Ovary (tissue), 3 donors: ENCODE measurements at regions not wholly inside any gene's neighbourhood (a gene's known extent, or its start where the extent isn't known, plus 50 kb on each side); places are given as distances from the start of the nearest gene placed in this dataset.

Experiments
- EP300 ChIP-seq: sonication (generic); formaldehyde crosslinking; IDR thresholded peaks from one replicate; pipeline ENCODE4 v1.6.1; 2017; ENCODE audit warnings: antibody characterized with exemption
- POLR2A ChIP-seq: fragments of 450-650 bp; IDR thresholded peaks from one replicate; pipeline ENCODE4 v1.6.1; 2017; ENCODE audit warnings: antibody characterized with exemption, mild to moderate bottlenecking, moderate library complexity
- TF ChIP-seq, protein P1 (sequence below), 3 donors: fragments of 450-650 bp in 2 of 3; fragments of 200-600 bp in 1 of 3; IDR thresholded peaks; one replicate each; pipeline versions ENCODE4 v1.5.1 to v1.8.0; 2016 to 2022; ENCODE audit warnings: antibody characterized with exemption in 3 of 3, mild to moderate bottlenecking in 1 of 3
- donor health status: DM: no; HTN: no; CAD: no.

- TF ChIP-seq, protein P1, sequence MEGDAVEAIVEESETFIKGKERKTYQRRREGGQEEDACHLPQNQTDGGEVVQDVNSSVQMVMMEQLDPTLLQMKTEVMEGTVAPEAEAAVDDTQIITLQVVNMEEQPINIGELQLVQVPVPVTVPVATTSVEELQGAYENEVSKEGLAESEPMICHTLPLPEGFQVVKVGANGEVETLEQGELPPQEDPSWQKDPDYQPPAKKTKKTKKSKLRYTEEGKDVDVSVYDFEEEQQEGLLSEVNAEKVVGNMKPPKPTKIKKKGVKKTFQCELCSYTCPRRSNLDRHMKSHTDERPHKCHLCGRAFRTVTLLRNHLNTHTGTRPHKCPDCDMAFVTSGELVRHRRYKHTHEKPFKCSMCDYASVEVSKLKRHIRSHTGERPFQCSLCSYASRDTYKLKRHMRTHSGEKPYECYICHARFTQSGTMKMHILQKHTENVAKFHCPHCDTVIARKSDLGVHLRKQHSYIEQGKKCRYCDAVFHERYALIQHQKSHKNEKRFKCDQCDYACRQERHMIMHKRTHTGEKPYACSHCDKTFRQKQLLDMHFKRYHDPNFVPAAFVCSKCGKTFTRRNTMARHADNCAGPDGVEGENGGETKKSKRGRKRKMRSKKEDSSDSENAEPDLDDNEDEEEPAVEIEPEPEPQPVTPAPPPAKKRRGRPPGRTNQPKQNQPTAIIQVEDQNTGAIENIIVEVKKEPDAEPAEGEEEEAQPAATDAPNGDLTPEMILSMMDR (IDR thresholded peaks at IDR 0.05) = no peak
- TF ChIP-seq POLR2A (no peak), EP300 (no peak)
These were observed 165.9 kb upstream of the NDST4 start for GRCh38 chr4:115279330-115279729.
